K562 (cell line): ENCODE measurements at regions not wholly inside any gene's neighbourhood (a gene's known extent, or its start where the extent isn't known, plus 50 kb on each side); places are given as distances from the start of the nearest gene placed in this dataset.

ENCODE experiments used
- ATAC-seq: fragments of 200-7000 bp; cut with Tn5 transposase; 3 replicates; pipeline ENCODE4 v1.9.1; 2020; ENCODE audit warnings: moderate library complexity
- BruUV-seq: library from RNA; stranded (reverse); fragments of 400-500 nt; replicated peaks from 2 replicates; lab custom pipeline; 2021; lab: Mats Ljungman, UMichigan
- CTCF ChIA-PET: fragments of 300-600 bp; formaldehyde crosslinking; extraction: SDS; loops from one replicate; lab custom pipeline; 2021; ENCODE audit warnings: low intra/inter-chr PET ratio; lab: Yijun Ruan, JAX
- POLR2A ChIA-PET: fragments of 300-600, 350-650 bp; sonication (Branson Sonifier 250); formaldehyde crosslinking; extraction: SDS; loops from one replicate; lab custom pipeline; 2021; ENCODE audit warnings: antibody characterized with exemption, inconsistent platforms; lab: Yijun Ruan, JAX
- DNase-seq, 4 experiments: peaks; one replicate each; pipeline versions ENCODE4 v3.0.0 to v3.0.0-alpha.2; 2011 to 2018; ENCODE audit warnings: low spot score in 3 of 4, mixed read lengths in 3 of 4; ENCODE audit errors: extremely low read depth in 1 of 4
- FAIRE-seq: peaks from 2 replicates; lab custom pipeline; 2011; peaks lifted over from hg19 to GRCh38; lab: Jason Lieb, UNC
- H2AFZ ChIP-seq: 2 replicates; pipeline ENCODE4 v1.6.0; 2011; ENCODE audit warnings: low read depth, low read length, control low read depth, inconsistent platforms
- H3K27ac ChIP-seq: fragments of 200-600 bp; 3 replicates; pipeline ENCODE4 v1.8.0; 2011; ENCODE audit warnings: low read depth, mild to moderate bottlenecking, control low read depth, inconsistent platforms, low read length, moderate library complexity, mixed read lengths; ENCODE audit errors: extremely low read depth
- H3K27me3 ChIP-seq, 2 experiments: fragments of 300-600 bp in 1 of 2; 2 replicates in 1 of 2; 3 replicates in 1 of 2; pipeline versions ENCODE4 v1.6.0 to v1.8.0; 2011; ENCODE audit warnings: inconsistent platforms in 2 of 2, low read length in 2 of 2, mild to moderate bottlenecking in 1 of 2, mixed read lengths in 1 of 2, moderate library complexity in 1 of 2; ENCODE audit not compliant: control insufficient read depth in 2 of 2, insufficient read depth in 2 of 2
- H3K36me3 ChIP-seq: fragments of 300-600 bp; 3 replicates; pipeline ENCODE4 v1.8.0; 2011; ENCODE audit warnings: mild to moderate bottlenecking, low read length, inconsistent platforms; ENCODE audit not compliant: control insufficient read depth, insufficient read depth
- H3K4me1 ChIP-seq, 2 experiments: fragments of 200-600 bp in 1 of 2; replicated peaks in 1 of 2; 2 replicates in 1 of 2; 3 replicates in 1 of 2; pipeline versions ENCODE4 v1.5.1 to v1.8.0; 2011; ENCODE audit warnings: inconsistent platforms in 2 of 2, low read length in 2 of 2, mild to moderate bottlenecking in 1 of 2, mixed read lengths in 1 of 2, moderate library complexity in 1 of 2; ENCODE audit not compliant: control insufficient read depth in 2 of 2, insufficient read depth in 2 of 2
- H3K4me2 ChIP-seq: 2 replicates; pipeline ENCODE4 v1.6.1; 2011; ENCODE audit warnings: low read length, control low read depth, inconsistent platforms, mixed read lengths; ENCODE audit not compliant: insufficient read depth
- H3K4me3 ChIP-seq: fragments of 200-600 bp; sonication (generic), shearing (Covaris generic); 2 replicates; pipeline ENCODE4 v1.5.1; 2016; ENCODE audit warnings: control low read depth, inconsistent platforms
- H3K79me2 ChIP-seq: fragments of 200-600 bp; 3 replicates; pipeline ENCODE4 v1.8.0; 2011; ENCODE audit warnings: low read length, inconsistent platforms; ENCODE audit not compliant: control insufficient read depth, insufficient read depth
- H3K9ac ChIP-seq, 2 experiments: 2 replicates each; pipeline versions ENCODE4 v1.6.0 to v1.6.1; 2011; ENCODE audit warnings: low read depth in 2 of 2, low read length in 2 of 2, control low read depth in 1 of 2, inconsistent platforms in 1 of 2, mild to moderate bottlenecking in 1 of 2, mixed read lengths in 1 of 2; ENCODE audit not compliant: insufficient read depth in 1 of 2
- H3K9me1 ChIP-seq: one replicate; pipeline ENCODE4 v1.6.0; 2011; ENCODE audit warnings: inconsistent platforms, mild to moderate bottlenecking, low read length, moderate library complexity; ENCODE audit not compliant: control insufficient read depth, insufficient read depth
- H3K9me3 ChIP-seq: replicated peaks from 2 replicates; pipeline ENCODE4 v1.5.1; 2011; ENCODE audit warnings: low read depth, low read length, inconsistent platforms; ENCODE audit not compliant: control insufficient read depth, insufficient read depth
- H4K20me1 ChIP-seq: replicated peaks from 2 replicates; pipeline ENCODE4 v1.6.1; 2011; ENCODE audit warnings: low read length, inconsistent platforms, mixed read lengths; ENCODE audit not compliant: control insufficient read depth, insufficient read depth
- ETV5 ChIP-seq: sonication (generic); formaldehyde crosslinking; IDR thresholded peaks from 2 replicates; pipeline ENCODE4 v1.4.0; 2020; ENCODE audit warnings: low read depth, mild to moderate bottlenecking, missing genetic modification reagents
- GTF2F1 ChIP-seq: IDR thresholded peaks from 2 replicates; pipeline ENCODE4 v1.6.1; 2011; ENCODE audit warnings: low read depth, low read length, improper control_type of control experiment
- HIVEP1 ChIP-seq: fragments of 250-450 bp; sonication (Bioruptor Pico); IDR thresholded peaks from 2 replicates; pipeline ENCODE4 v1.4.0; 2020; ENCODE audit warnings: mild to moderate bottlenecking
- KLF16 ChIP-seq: IDR thresholded peaks from 2 replicates; pipeline ENCODE4 v1.6.1; 2016; ENCODE audit warnings: antibody characterized with exemption
- MEF2A ChIP-seq: IDR thresholded peaks from 2 replicates; pipeline ENCODE4 v1.6.1; 2011; ENCODE audit warnings: low read depth, mild to moderate bottlenecking, low read length, moderate library complexity; ENCODE audit not compliant: control insufficient read depth
- NCOA1 ChIP-seq: fragments of 450-650 bp; IDR thresholded peaks from 2 replicates; pipeline ENCODE4 v1.6.1; 2016; ENCODE audit warnings: low read depth
- NCOA2 ChIP-seq, 2 experiments: fragments of 450-650 bp; IDR thresholded peaks; 2 replicates each; pipeline ENCODE4 v1.6.1; 2018; ENCODE audit warnings: mild to moderate bottlenecking in 2 of 2, moderate library complexity in 1 of 2; ENCODE audit not compliant: partially characterized antibody in 2 of 2
- NFIX ChIP-seq: fragments of 250-450 bp; sonication (Bioruptor Pico); IDR thresholded peaks from 2 replicates; pipeline ENCODE4 v1.4.0; 2020; ENCODE audit warnings: low read depth, mild to moderate bottlenecking, moderate library complexity
- POLR3G ChIP-seq: IDR thresholded peaks from 2 replicates; pipeline ENCODE4 v1.6.1; 2011; ENCODE audit not compliant: insufficient read length, insufficient replicate concordance; ENCODE audit errors: extremely low read depth
- RBFOX2 ChIP-seq: fragments of 200-400 bp; formaldehyde crosslinking; IDR thresholded peaks from 2 replicates; pipeline ENCODE4 v1.6.1; 2017; ENCODE audit warnings: low read depth, mild to moderate bottlenecking, low read length, moderate library complexity
- RFX5 ChIP-seq: IDR thresholded peaks from 2 replicates; pipeline ENCODE4 v1.6.1; 2011; ENCODE audit warnings: low read depth, mild to moderate bottlenecking, improper control_type of control experiment, low read length
- SNRNP70 ChIP-seq: fragments of 200-400 bp; formaldehyde crosslinking; optimal IDR thresholded peaks from 2 replicates; pipeline ENCODE3; 2017; ENCODE audit warnings: low read depth, low read length
- ZNF347 ChIP-seq: fragments of 450-650 bp; formaldehyde crosslinking; IDR thresholded peaks from 2 replicates; pipeline ENCODE4 v1.4.0; 2020; ENCODE audit warnings: low read depth, mild to moderate bottlenecking, moderate library complexity
- WGBS: fragments of 100-300 bp; shearing (Covaris generic); methylation state at CpG from one replicate; pipeline ENCODE4 v1.1.6; 2016; ENCODE audit warnings: low coverage, mixed read lengths; ENCODE audit not compliant: insufficient coverage; ENCODE audit errors: missing lambda C conversion rate; 5-methylcytosine and 5-hydroxymethylcytosine counted together
- in situ Hi-C: fragments of 300-500 bp; cut with MboI; formaldehyde crosslinking; loops from 4 replicates; pipeline ENCODE4 v1.15.0; 2018; ENCODE audit warnings: inconsistent platforms, mixed read lengths
- intact Hi-C: fragments of 100-400 bp; cut with micrococcal nuclease; formaldehyde crosslinking; loops from 2 replicates; pipeline ENCODE4 v1.14.2; 2022
- TF ChIP-seq, protein P1 (sequence below): fragments of 250-450 bp; sonication (Bioruptor Pico); IDR thresholded peaks from 2 replicates; pipeline ENCODE4 v1.5.0; 2021
- TF ChIP-seq, protein P2 (sequence below): fragments of 250-450 bp; sonication (Bioruptor Pico); IDR thresholded peaks from 2 replicates; pipeline ENCODE4 v1.6.1; 2021; ENCODE audit warnings: mild to moderate bottlenecking
- TF ChIP-seq, protein P3 (sequence below): fragments of 450-650 bp; formaldehyde crosslinking; IDR thresholded peaks from 2 replicates; pipeline ENCODE4 v1.4.0; 2020; ENCODE audit warnings: mild to moderate bottlenecking, moderate library complexity
- TF ChIP-seq, protein P4 (sequence below): fragments of 250-450 bp; sonication (Bioruptor Pico); IDR thresholded peaks from 2 replicates; pipeline ENCODE4 v1.8.0; 2022; ENCODE audit warnings: inconsistent platforms, mild to moderate bottlenecking, moderate library complexity, borderline replicate concordance
- TF ChIP-seq, protein P5 (sequence below), 2 experiments: IDR thresholded peaks; 2 replicates each; pipeline ENCODE4 v1.6.1; 2012; ENCODE audit warnings: improper control_type of control experiment in 2 of 2, low read depth in 2 of 2, low read length in 2 of 2, borderline replicate concordance in 1 of 2

DNA sequence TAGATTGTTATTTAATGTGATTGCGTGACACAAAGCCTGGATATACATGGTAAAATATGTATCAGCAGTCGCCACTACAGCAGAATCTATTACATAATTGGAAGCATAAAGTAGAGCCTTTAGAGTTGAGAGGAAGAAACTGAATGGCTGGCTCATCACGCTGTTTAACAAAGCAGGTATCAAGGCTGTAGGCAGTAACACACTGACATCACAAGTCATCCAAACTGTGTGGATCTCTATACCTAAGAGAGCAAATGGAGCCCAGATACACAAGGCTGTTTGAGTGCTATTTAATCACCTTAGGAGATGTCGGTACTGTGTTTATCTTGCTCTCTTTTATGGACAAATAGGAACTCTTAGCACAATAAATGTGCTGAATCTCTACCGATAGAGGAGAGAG is 864.4 kb downstream of the VGLL3 start:
- no peak overlapping the region for H3K4me3 ChIP-seq
- no peaks in the 10 kb centered on the region for H3K9me3 ChIP-seq
- no peak overlapping the region for H3K4me2 ChIP-seq
- BruUV-seq, result no TSS peak
- no peak for DNase-seq
- H4K20me1 ChIP-seq, result no peaks in the 10 kb centered on the region
- ChIA-PET POLR2A (no interaction called here), CTCF (no interaction called here)
- H3K79me2 ChIP-seq, result no peaks in the 10 kb centered on the region
- H2AFZ ChIP-seq, result no peak overlapping the region
- no peak for ATAC-seq
- no peak for TF ChIP-seq GTF2F1
- no peak for TF ChIP-seq ZNF347 (CRISPR knock-in tag)
- no peak for TF ChIP-seq SNRNP70
- TF ChIP-seq RBFOX2, result no peak
- no peak for TF ChIP-seq NCOA1
- no peak for TF ChIP-seq HIVEP1 (CRISPR knock-in tag)
- TF ChIP-seq MEF2A, result no peak
- TF ChIP-seq, protein P1, sequence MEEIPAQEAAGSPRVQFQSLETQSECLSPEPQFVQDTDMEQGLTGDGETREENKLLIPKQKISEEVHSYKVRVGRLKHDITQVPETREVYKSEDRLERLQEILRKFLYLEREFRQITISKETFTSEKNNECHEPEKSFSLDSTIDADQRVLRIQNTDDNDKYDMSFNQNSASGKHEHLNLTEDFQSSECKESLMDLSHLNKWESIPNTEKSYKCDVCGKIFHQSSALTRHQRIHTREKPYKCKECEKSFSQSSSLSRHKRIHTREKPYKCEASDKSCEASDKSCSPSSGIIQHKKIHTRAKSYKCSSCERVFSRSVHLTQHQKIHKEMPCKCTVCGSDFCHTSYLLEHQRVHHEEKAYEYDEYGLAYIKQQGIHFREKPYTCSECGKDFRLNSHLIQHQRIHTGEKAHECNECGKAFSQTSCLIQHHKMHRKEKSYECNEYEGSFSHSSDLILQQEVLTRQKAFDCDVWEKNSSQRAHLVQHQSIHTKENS, result no peak
- no peak for TF ChIP-seq RFX5
- no peak for TF ChIP-seq POLR3G
- TF ChIP-seq NFIX (CRISPR knock-in tag), result no peak
- TF ChIP-seq ETV5 (CRISPR knock-in tag), result no peak
- TF ChIP-seq, protein P2, sequence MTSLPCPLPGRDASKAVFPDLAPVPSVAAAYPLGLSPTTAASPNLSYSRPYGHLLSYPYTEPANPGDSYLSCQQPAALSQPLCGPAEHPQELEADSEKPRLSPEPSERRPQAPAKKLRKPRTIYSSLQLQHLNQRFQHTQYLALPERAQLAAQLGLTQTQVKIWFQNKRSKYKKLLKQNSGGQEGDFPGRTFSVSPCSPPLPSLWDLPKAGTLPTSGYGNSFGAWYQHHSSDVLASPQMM (CRISPR knock-in tag), result no peak
- TF ChIP-seq, protein P3, sequence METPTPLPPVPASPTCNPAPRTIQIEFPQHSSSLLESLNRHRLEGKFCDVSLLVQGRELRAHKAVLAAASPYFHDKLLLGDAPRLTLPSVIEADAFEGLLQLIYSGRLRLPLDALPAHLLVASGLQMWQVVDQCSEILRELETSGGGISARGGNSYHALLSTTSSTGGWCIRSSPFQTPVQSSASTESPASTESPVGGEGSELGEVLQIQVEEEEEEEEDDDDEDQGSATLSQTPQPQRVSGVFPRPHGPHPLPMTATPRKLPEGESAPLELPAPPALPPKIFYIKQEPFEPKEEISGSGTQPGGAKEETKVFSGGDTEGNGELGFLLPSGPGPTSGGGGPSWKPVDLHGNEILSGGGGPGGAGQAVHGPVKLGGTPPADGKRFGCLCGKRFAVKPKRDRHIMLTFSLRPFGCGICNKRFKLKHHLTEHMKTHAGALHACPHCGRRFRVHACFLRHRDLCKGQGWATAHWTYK (CRISPR knock-in tag), result no peak
- TF ChIP-seq, protein P4, sequence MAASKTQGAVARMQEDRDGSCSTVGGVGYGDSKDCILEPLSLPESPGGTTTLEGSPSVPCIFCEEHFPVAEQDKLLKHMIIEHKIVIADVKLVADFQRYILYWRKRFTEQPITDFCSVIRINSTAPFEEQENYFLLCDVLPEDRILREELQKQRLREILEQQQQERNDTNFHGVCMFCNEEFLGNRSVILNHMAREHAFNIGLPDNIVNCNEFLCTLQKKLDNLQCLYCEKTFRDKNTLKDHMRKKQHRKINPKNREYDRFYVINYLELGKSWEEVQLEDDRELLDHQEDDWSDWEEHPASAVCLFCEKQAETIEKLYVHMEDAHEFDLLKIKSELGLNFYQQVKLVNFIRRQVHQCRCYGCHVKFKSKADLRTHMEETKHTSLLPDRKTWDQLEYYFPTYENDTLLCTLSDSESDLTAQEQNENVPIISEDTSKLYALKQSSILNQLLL (CRISPR knock-in tag), result no peak
- no peak for TF ChIP-seq NCOA2 (IDR thresholded peaks at IDR 0.05; ENCODE audit: partially characterized antibody in 2 of 2)
- no peak for TF ChIP-seq KLF16
- TF ChIP-seq, protein P5, sequence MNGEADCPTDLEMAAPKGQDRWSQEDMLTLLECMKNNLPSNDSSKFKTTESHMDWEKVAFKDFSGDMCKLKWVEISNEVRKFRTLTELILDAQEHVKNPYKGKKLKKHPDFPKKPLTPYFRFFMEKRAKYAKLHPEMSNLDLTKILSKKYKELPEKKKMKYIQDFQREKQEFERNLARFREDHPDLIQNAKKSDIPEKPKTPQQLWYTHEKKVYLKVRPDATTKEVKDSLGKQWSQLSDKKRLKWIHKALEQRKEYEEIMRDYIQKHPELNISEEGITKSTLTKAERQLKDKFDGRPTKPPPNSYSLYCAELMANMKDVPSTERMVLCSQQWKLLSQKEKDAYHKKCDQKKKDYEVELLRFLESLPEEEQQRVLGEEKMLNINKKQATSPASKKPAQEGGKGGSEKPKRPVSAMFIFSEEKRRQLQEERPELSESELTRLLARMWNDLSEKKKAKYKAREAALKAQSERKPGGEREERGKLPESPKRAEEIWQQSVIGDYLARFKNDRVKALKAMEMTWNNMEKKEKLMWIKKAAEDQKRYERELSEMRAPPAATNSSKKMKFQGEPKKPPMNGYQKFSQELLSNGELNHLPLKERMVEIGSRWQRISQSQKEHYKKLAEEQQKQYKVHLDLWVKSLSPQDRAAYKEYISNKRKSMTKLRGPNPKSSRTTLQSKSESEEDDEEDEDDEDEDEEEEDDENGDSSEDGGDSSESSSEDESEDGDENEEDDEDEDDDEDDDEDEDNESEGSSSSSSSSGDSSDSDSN (IDR thresholded peaks at IDR 0.05; ENCODE audit: borderline replicate concordance in 1 of 2, low read depth in 2 of 2, low read length in 2 of 2), result no peak
- no peaks in the 10 kb centered on the region for H3K9me1 ChIP-seq
- no peak overlapping the region for H3K27ac ChIP-seq
- H3K27me3 ChIP-seq, result no peaks in the 10 kb centered on the region
- no peak overlapping the region for H3K9ac ChIP-seq
- no peaks in the 10 kb centered on the region for H3K4me1 ChIP-seq
- no peak for FAIRE-seq
- in situ Hi-C loops (no loop called here), intact Hi-C loops (no loop called here)
- H3K36me3 ChIP-seq, result no peaks in the 10 kb centered on the region
- 0% methylated on average over 5 of the region's 5 CpGs for WGBS
